ENCODE measurements at regions not wholly inside any gene's neighbourhood (a gene's known extent, or its start where the extent isn't known, plus 50 kb on each side); places are given as distances from the start of the nearest gene placed in this dataset.

- Histone ChIP-seq H3K4me1 (replicated peaks) (peaks cover 4% of the 10 kb centered on the region), H3K27ac (no peak overlapping the region), H3K27me3 (replicated peaks; ENCODE audit: insufficient read depth) (no peaks in the 10 kb centered on the region), H3K4me3 (no peak overlapping the region), H3K9me3 (no peaks in the 10 kb centered on the region), H3K36me3 (no peaks in the 10 kb centered on the region)
- TF ChIP-seq CTCF (IDR thresholded peaks at IDR 0.05): no peak
- no peak for TF ChIP-seq POLR2A (IDR thresholded peaks at IDR 0.05)
- TF ChIP-seq POLR2AphosphoS5 (IDR thresholded peaks at IDR 0.05): no peak
- 35% methylated on average over 1 of the region's 1 CpG for WGBS
- no peak for DNase-seq (ENCODE audit: low spot score)
- intact Hi-C loops (cut with DNase I): no loop called here
Measured at GRCh38 chr6:81995548-81996289, 243.2 kb upstream of the TENT5A start.

- Histone ChIP-seq H3K4me3 (no peak overlapping the region), H3K4me1 (replicated peaks) (no peaks in the 10 kb centered on the region), H3K9me3 (no peaks in the 10 kb centered on the region), H3K27ac (no peak overlapping the region), H3K27me3 (replicated peaks; ENCODE audit: insufficient read depth) (no peaks in the 10 kb centered on the region), H3K36me3 (no peaks in the 10 kb centered on the region)
- no peak for TF ChIP-seq POLR2A (IDR thresholded peaks at IDR 0.05)
- no peak for TF ChIP-seq POLR2AphosphoS5 (IDR thresholded peaks at IDR 0.05)
- no peak for TF ChIP-seq CTCF (IDR thresholded peaks at IDR 0.05)
- 96% methylated on average over 3 of the region's 3 CpGs for WGBS
- intact Hi-C loops (cut with DNase I): no loop called here
- no peak for DNase-seq (ENCODE audit: low spot score)
Measured at GRCh38 chr6:81988871-81989270, 236.4 kb upstream of the TENT5A start.

DNA sequence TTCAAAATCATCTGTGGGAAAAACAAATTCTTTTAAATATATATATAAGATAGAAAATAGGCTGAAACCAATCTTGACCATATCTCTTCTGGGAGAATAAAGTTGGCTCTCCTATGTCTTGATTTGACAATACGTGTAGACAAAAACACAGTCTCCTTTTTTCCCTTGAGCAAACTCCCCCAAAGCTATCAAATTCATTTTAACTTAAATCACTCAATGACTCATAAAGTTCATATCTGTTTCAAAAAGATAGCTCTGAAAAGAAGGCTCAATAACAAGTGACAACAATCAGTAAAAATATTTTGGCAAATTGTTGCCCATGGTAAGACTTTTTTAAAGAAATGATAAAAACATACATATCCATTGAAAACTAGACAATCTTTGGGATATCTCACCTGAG lies 236.0 kb upstream of the TENT5A start:
- intact Hi-C loops (cut with DNase I): no loop called here
- Histone ChIP-seq H3K27ac (no peak overlapping the region), H3K27me3 (replicated peaks; ENCODE audit: insufficient read depth) (no peaks in the 10 kb centered on the region), H3K9me3 (no peaks in the 10 kb centered on the region), H3K4me1 (replicated peaks) (no peaks in the 10 kb centered on the region), H3K36me3 (no peaks in the 10 kb centered on the region), H3K4me3 (no peak overlapping the region)
- TF ChIP-seq CTCF (IDR thresholded peaks at IDR 0.05): no peak
- TF ChIP-seq POLR2AphosphoS5 (IDR thresholded peaks at IDR 0.05): no peak
- no peak for TF ChIP-seq POLR2A (IDR thresholded peaks at IDR 0.05)
- no peak for DNase-seq (ENCODE audit: low spot score)
- 80% methylated on average over 1 of the region's 1 CpG for WGBS

GRCh38 chr6:81987293-81987692 lies 234.8 kb upstream of the TENT5A start:
- H3K9me3 ChIP-seq: no peaks in the 10 kb centered on the region
- intact Hi-C loops (cut with DNase I): no loop called here
- TF ChIP-seq POLR2AphosphoS5 (IDR thresholded peaks at IDR 0.05): no peak
- DNase-seq (ENCODE audit: low spot score): no peak
- H3K4me3 ChIP-seq: no peak overlapping the region
- no peak overlapping the region for H3K27ac ChIP-seq
- 79% methylated on average over 3 of the region's 3 CpGs for WGBS
- H3K27me3 ChIP-seq (replicated peaks; ENCODE audit: insufficient read depth): no peaks in the 10 kb centered on the region
- no peaks in the 10 kb centered on the region for H3K36me3 ChIP-seq
- H3K4me1 ChIP-seq (replicated peaks): no peaks in the 10 kb centered on the region

GRCh38 chr6:81985191-81985590 lies 232.7 kb upstream of the TENT5A start:
- Histone ChIP-seq H3K27ac (no peak overlapping the region), H3K9me3 (no peaks in the 10 kb centered on the region), H3K27me3 (replicated peaks; ENCODE audit: insufficient read depth) (no peaks in the 10 kb centered on the region), H3K4me1 (replicated peaks) (no peaks in the 10 kb centered on the region), H3K36me3 (no peaks in the 10 kb centered on the region), H3K4me3 (no peak overlapping the region)
- no peak for DNase-seq (ENCODE audit: low spot score)
- 95% methylated on average over 1 of the region's 1 CpG for WGBS
- intact Hi-C loops (cut with DNase I): no loop called here
- TF ChIP-seq CTCF (IDR thresholded peaks at IDR 0.05): no peak
- TF ChIP-seq POLR2A (IDR thresholded peaks at IDR 0.05): no peak
- TF ChIP-seq POLR2AphosphoS5 (IDR thresholded peaks at IDR 0.05): no peak

All from prostate gland (tissue), 2 donors.